H1 (cell line): ENCODE measurements at regions not wholly inside any gene's neighbourhood (a gene's known extent, or its start where the extent isn't known, plus 50 kb on each side); places are given as distances from the start of the nearest gene placed in this dataset.

ENCODE experiments used
- CTCF ChIA-PET: fragments of 300-600 bp; sonication (Branson Sonifier 250); formaldehyde crosslinking; loops from one replicate; lab custom pipeline; 2021; ENCODE audit not compliant: partially characterized antibody; lab: Charles Lee
- POLR2A ChIA-PET: fragments of 300-600 bp; sonication (Branson Sonifier 250); formaldehyde crosslinking; loops from one replicate; lab custom pipeline; 2021; ENCODE audit warnings: inconsistent platforms; ENCODE audit not compliant: partially characterized antibody; lab: Charles Lee
- DNase-seq, 2 experiments: peaks; one replicate each; pipeline versions ENCODE4 v3.0.0 to v3.0.0-alpha.2; 2010 to 2022; ENCODE audit warnings: low spot score in 2 of 2, low read depth in 1 of 2, mixed read lengths in 1 of 2
- FAIRE-seq: peaks from 2 replicates; lab custom pipeline; 2011; peaks lifted over from hg19 to GRCh38; lab: Jason Lieb, UNC
- H2AFZ ChIP-seq: 2 replicates; pipeline ENCODE4 v1.8.1; 2012; ENCODE audit warnings: low read length, inconsistent platforms
- H2AK5ac ChIP-seq: 2 replicates; pipeline ENCODE4 v1.6.1; 2013; ENCODE audit warnings: low read depth, low read length
- H2BK120ac ChIP-seq: replicated peaks from 2 replicates; pipeline ENCODE3; 2013; ENCODE audit warnings: low read depth, low read length, inconsistent platforms
- H2BK12ac ChIP-seq: 2 replicates; pipeline ENCODE4 v1.6.1; 2013; ENCODE audit warnings: low read depth, low read length
- H2BK15ac ChIP-seq: 2 replicates; pipeline ENCODE4 v1.6.1; 2013; ENCODE audit warnings: low read length
- H2BK20ac ChIP-seq: 2 replicates; pipeline ENCODE4 v1.6.1; 2013; ENCODE audit warnings: low read length
- H2BK5ac ChIP-seq: 2 replicates; pipeline ENCODE4 v1.6.1; 2013; ENCODE audit warnings: low read depth, low read length
- H3K14ac ChIP-seq: 2 replicates; pipeline ENCODE4 v1.6.1; 2013; ENCODE audit warnings: inconsistent platforms; ENCODE audit not compliant: insufficient read length
- H3K18ac ChIP-seq: 2 replicates; pipeline ENCODE4 v1.6.1; 2013; ENCODE audit warnings: low read length; ENCODE audit errors: extremely low read depth
- H3K23ac ChIP-seq: 2 replicates; pipeline ENCODE4 v1.6.1; 2013; ENCODE audit warnings: inconsistent platforms; ENCODE audit not compliant: insufficient read length
- H3K23me2 ChIP-seq: 2 replicates; pipeline ENCODE4 v1.6.1; 2013; ENCODE audit warnings: low read depth, low read length
- H3K27ac ChIP-seq: 2 replicates; pipeline ENCODE4 v1.6.1; 2011; ENCODE audit warnings: low read depth, low read length, inconsistent platforms
- H3K27me3 ChIP-seq, 4 experiments: replicated peaks in 1 of 4; 1 replicate in 1 of 4; 2 replicates in 3 of 4; pipeline versions ENCODE4 v1.6.1 to v1.8.1; 2011 to 2013; ENCODE audit warnings: low read length in 3 of 4, mild to moderate bottlenecking in 3 of 4, inconsistent platforms in 2 of 4, mixed read lengths in 2 of 4, moderate library complexity in 1 of 4; ENCODE audit not compliant: control insufficient read depth in 3 of 4, insufficient read depth in 3 of 4; ENCODE audit errors: extremely low read depth in 1 of 4
- H3K36me3 ChIP-seq, 4 experiments: 2 replicates each; pipeline versions ENCODE4 v1.6.1 to v1.8.1; 2011 to 2013; ENCODE audit warnings: mild to moderate bottlenecking in 4 of 4, low read length in 3 of 4, moderate library complexity in 2 of 4, control low read depth in 1 of 4, inconsistent platforms in 1 of 4; ENCODE audit not compliant: insufficient read depth in 4 of 4, control insufficient read depth in 2 of 4
- H3K4ac ChIP-seq: replicated peaks from 2 replicates; pipeline ENCODE3; 2013; ENCODE audit warnings: low read length, low read depth, mixed read lengths, inconsistent platforms; ENCODE audit not compliant: insufficient read length
- H3K4me1 ChIP-seq, 4 experiments: replicated peaks in 1 of 4; 1 replicate in 1 of 4; 2 replicates in 3 of 4; pipeline versions ENCODE4 v1.6.1 to v1.8.1; 2011 to 2013; ENCODE audit warnings: low read length in 3 of 4, inconsistent platforms in 2 of 4, mixed read lengths in 1 of 4; ENCODE audit not compliant: insufficient read depth in 4 of 4, control insufficient read depth in 3 of 4
- H3K4me2 ChIP-seq, 2 experiments: 2 replicates each; pipeline versions ENCODE4 v1.6.1 to v1.8.1; 2011 to 2013; ENCODE audit warnings: low read depth in 2 of 2, low read length in 2 of 2, control low read depth in 1 of 2, inconsistent platforms in 1 of 2, mild to moderate bottlenecking in 1 of 2; ENCODE audit not compliant: insufficient read depth in 1 of 2
- H3K4me3 ChIP-seq, 4 experiments: fragments of 200-600, 300-600 bp in 1 of 4; sonication (generic), shearing (Covaris generic), sonication (Bioruptor Twin) in 1 of 4; 2 replicates each; pipeline versions ENCODE4 v1.5.1 to v1.8.1; 2011 to 2016; ENCODE audit warnings: low read length in 4 of 4, low read depth in 3 of 4, control low read depth in 2 of 4, inconsistent platforms in 2 of 4, mild to moderate bottlenecking in 2 of 4, mixed read lengths in 1 of 4, moderate library complexity in 1 of 4; ENCODE audit not compliant: insufficient read depth in 2 of 4; ENCODE audit errors: extremely low read depth in 1 of 4
- H3K56ac ChIP-seq: replicated peaks from 2 replicates; pipeline ENCODE3; 2013; ENCODE audit warnings: low read depth, mild to moderate bottlenecking, mixed read lengths, low read length, inconsistent platforms; ENCODE audit not compliant: insufficient read length
- H3K79me1 ChIP-seq: 2 replicates; pipeline ENCODE4 v1.6.1; 2013; ENCODE audit warnings: low read depth, low read length, control low read depth
- H3K79me2 ChIP-seq, 2 experiments: 2 replicates each; pipeline versions ENCODE4 v1.6.1 to v1.8.1; 2012 to 2013; ENCODE audit warnings: low read length in 2 of 2, mild to moderate bottlenecking in 2 of 2, inconsistent platforms in 1 of 2; ENCODE audit not compliant: insufficient read depth in 2 of 2, control insufficient read depth in 1 of 2
- H3K9ac ChIP-seq, 4 experiments: replicated peaks in 1 of 4; 1 replicate in 1 of 4; 2 replicates in 3 of 4; pipeline versions ENCODE4 v1.6.1 to v1.8.1; 2011 to 2013; ENCODE audit warnings: low read depth in 3 of 4, low read length in 3 of 4, control low read depth in 2 of 4, mild to moderate bottlenecking in 2 of 4, moderate library complexity in 2 of 4, inconsistent platforms in 1 of 4; ENCODE audit errors: extremely low read depth in 1 of 4
- H3K9me3 ChIP-seq, 2 experiments: 2 replicates each; pipeline versions ENCODE4 v1.6.1 to v1.8.1; 2012 to 2013; ENCODE audit warnings: mild to moderate bottlenecking in 2 of 2, moderate library complexity in 2 of 2, control low read depth in 1 of 2, inconsistent platforms in 1 of 2, low read depth in 1 of 2, low read length in 1 of 2, mixed read lengths in 1 of 2; ENCODE audit not compliant: insufficient read depth in 2 of 2
- H4K20me1 ChIP-seq, 2 experiments: replicated peaks in 1 of 2; 2 replicates each; pipeline versions ENCODE3 to v1.8.1; 2011 to 2013; ENCODE audit warnings: inconsistent platforms in 2 of 2, low read length in 2 of 2, mild to moderate bottlenecking in 1 of 2; ENCODE audit not compliant: insufficient read depth in 2 of 2, control insufficient read depth in 1 of 2
- H4K5ac ChIP-seq: 2 replicates; pipeline ENCODE4 v1.6.1; 2013; ENCODE audit warnings: low read length, low read depth, mixed read lengths, inconsistent platforms; ENCODE audit not compliant: insufficient read length
- H4K8ac ChIP-seq: 2 replicates; pipeline ENCODE4 v1.8.0; 2013; ENCODE audit warnings: mild to moderate bottlenecking, moderate library complexity, low read length, inconsistent platforms; ENCODE audit not compliant: insufficient read depth; ENCODE audit errors: extremely low read depth
- H4K91ac ChIP-seq: replicated peaks from 2 replicates; pipeline ENCODE3; 2013; ENCODE audit warnings: low read length, mixed read lengths, inconsistent platforms; ENCODE audit not compliant: insufficient read length
- BACH1 ChIP-seq: IDR thresholded peaks from 2 replicates; pipeline ENCODE4 v1.6.1; 2012; ENCODE audit warnings: low read length, improper control_type of control experiment
- CTBP2 ChIP-seq: IDR thresholded peaks from 2 replicates; pipeline ENCODE4 v1.7.0; 2011; ENCODE audit warnings: borderline replicate concordance, mild to moderate bottlenecking, moderate library complexity, mixed read lengths, low read length; ENCODE audit not compliant: insufficient read depth, insufficient read length
- E2F6 ChIP-seq: IDR thresholded peaks from 2 replicates; pipeline ENCODE4 v1.6.1; 2012; ENCODE audit warnings: inconsistent platforms
- EP300 ChIP-seq, 2 experiments: IDR thresholded peaks; 1 replicate in 1 of 2; 2 replicates in 1 of 2; pipeline ENCODE4 v1.6.1; 2011 to 2012; ENCODE audit warnings: low read depth in 2 of 2, low read length in 2 of 2, mild to moderate bottlenecking in 2 of 2, borderline replicate concordance in 1 of 2, inconsistent platforms in 1 of 2, moderate library complexity in 1 of 2
- JUND ChIP-seq: IDR thresholded peaks from 2 replicates; pipeline ENCODE4 v1.6.1; 2011; ENCODE audit warnings: mild to moderate bottlenecking, improper control_type of control experiment, low read length
- RNF2 ChIP-seq: fragments of 200-900, 300-1000 bp; sonication (generic); IDR thresholded peaks from 2 replicates; pipeline ENCODE4 v1.7.1; 2016; ENCODE audit warnings: borderline replicate concordance, low read depth, mild to moderate bottlenecking, antibody characterized with exemption, low read length; ENCODE audit not compliant: poor library complexity, severe bottlenecking; ENCODE audit errors: missing control alignments
- TAF1 ChIP-seq: IDR thresholded peaks from 2 replicates; pipeline ENCODE4 v1.6.1; 2011; ENCODE audit warnings: mild to moderate bottlenecking, low read depth, low read length
- TAF7 ChIP-seq: optimal IDR thresholded peaks from 2 replicates; pipeline ENCODE3; 2011; ENCODE audit warnings: low read depth, mild to moderate bottlenecking, inconsistent platforms, low read length, moderate library complexity, borderline replicate concordance
- TBP ChIP-seq: IDR thresholded peaks from 2 replicates; pipeline ENCODE4 v1.6.1; 2011; ENCODE audit warnings: low read depth, low read length, improper control_type of control experiment
- USF2 ChIP-seq: IDR thresholded peaks from 2 replicates; pipeline ENCODE4 v1.6.1; 2011; ENCODE audit warnings: low read length, improper control_type of control experiment
- TF ChIP-seq, protein P1 (sequence below): IDR thresholded peaks from 2 replicates; pipeline ENCODE4 v1.6.1; 2012; ENCODE audit warnings: low read length, inconsistent platforms

GRCh38 chr5:93294199-93294598 lies 286.8 kb downstream of the NR2F1-AS1 start:
- FAIRE-seq: no peak

More at GRCh38 chr5:93294199-93294598, 286.8 kb downstream of the NR2F1-AS1 start:
- Histone ChIP-seq H4K91ac (no peak overlapping the region), H3K23ac (no peak overlapping the region), H3K14ac (no peak overlapping the region), H3K9ac (no peak overlapping the region), H3K36me3 (no peaks in the 10 kb centered on the region), H3K4me1 (peaks cover 0 to 2% (median under 1%) of the 10 kb centered on the region in 4 experiments; a peak in 1 of 7 replicates), H3K79me2 (no peaks in the 10 kb centered on the region), H3K18ac (no peak overlapping the region), H3K4me3 (no peak overlapping the region), H3K9me3 (no peaks in the 10 kb centered on the region), H4K5ac (no peak overlapping the region), H2BK15ac (no peak overlapping the region), H4K20me1 (no peaks in the 10 kb centered on the region), H3K27me3 (0 out of 7 replicates have a peak, but pooled peaks cover 0 to 3% (median 0%) of the 10 kb centered on the region in 4 experiments), H2BK120ac (no peak overlapping the region), H3K4me2 (no peak overlapping the region), H4K8ac (no peak overlapping the region), H3K27ac (no peak overlapping the region), H2BK12ac (no peak overlapping the region), H2BK20ac (no peak overlapping the region), H2AK5ac (no peak overlapping the region), H3K56ac (no peak overlapping the region), H2AFZ (no peak overlapping the region), H3K23me2 (no peaks in the 10 kb centered on the region), H3K4ac (no peak overlapping the region), H2BK5ac (no peak overlapping the region), H3K79me1 (no peaks in the 10 kb centered on the region)
- POLR2A ChIA-PET: no interaction called here
- TF ChIP-seq TBP (no peak), EP300 (IDR thresholded peaks at IDR 0.05; ENCODE audit: borderline replicate concordance in 1 of 2, low read depth in 2 of 2, low read length in 2 of 2) (no peak), CTBP2 (no peak), TAF1 (no peak), E2F6 (no peak), TAF7 (no peak), RNF2 (no peak), JUND (no peak), USF2 (no peak), BACH1 (no peak)
- TF ChIP-seq, protein P1, sequence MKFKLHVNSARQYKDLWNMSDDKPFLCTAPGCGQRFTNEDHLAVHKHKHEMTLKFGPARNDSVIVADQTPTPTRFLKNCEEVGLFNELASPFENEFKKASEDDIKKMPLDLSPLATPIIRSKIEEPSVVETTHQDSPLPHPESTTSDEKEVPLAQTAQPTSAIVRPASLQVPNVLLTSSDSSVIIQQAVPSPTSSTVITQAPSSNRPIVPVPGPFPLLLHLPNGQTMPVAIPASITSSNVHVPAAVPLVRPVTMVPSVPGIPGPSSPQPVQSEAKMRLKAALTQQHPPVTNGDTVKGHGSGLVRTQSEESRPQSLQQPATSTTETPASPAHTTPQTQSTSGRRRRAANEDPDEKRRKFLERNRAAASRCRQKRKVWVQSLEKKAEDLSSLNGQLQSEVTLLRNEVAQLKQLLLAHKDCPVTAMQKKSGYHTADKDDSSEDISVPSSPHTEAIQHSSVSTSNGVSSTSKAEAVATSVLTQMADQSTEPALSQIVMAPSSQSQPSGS: no peak
- CTCF ChIA-PET: no interaction called here
- DNase-seq: no peak
